Heart right ventricle (tissue), 16 donors: ENCODE measurements at regions not wholly inside any gene's neighbourhood (a gene's known extent, or its start where the extent isn't known, plus 50 kb on each side); places are given as distances from the start of the nearest gene placed in this dataset.

Experiments used
- ATAC-seq, 8 donors: fragments of 200-7000 bp; cut with Tn5 transposase; one replicate each; pipeline ENCODE4 v1.9.1; 2020; ENCODE audit warnings: mild to moderate bottlenecking in 8 of 8, moderate library complexity in 8 of 8, moderate number of reproducible peaks in 1 of 8
- DNase-seq, 2 donors: peaks; one replicate each; pipeline ENCODE4 v3.0.0-alpha.2; 2020
- H3K27ac ChIP-seq, 10 donors: fragments of 200-600 bp; sonication (generic) in 2 of 10; one replicate each; pipeline versions ENCODE4 v1.5.0 to v1.8.0; 2020 to 2022; ENCODE audit warnings: mild to moderate bottlenecking in 3 of 10
- H3K27me3 ChIP-seq, 7 donors: fragments of 200-600 bp; one replicate each; pipeline ENCODE4 v1.8.0; 2021 to 2022; ENCODE audit warnings: mild to moderate bottlenecking in 2 of 7
- H3K36me3 ChIP-seq, 9 donors: fragments of 200-600 bp; sonication (generic) in 1 of 9; one replicate each; pipeline versions ENCODE4 v1.5.0 to v1.8.0; 2020 to 2022; ENCODE audit warnings: mild to moderate bottlenecking in 2 of 9
- H3K4me1 ChIP-seq, 9 donors: fragments of 200-600 bp; sonication (generic) in 1 of 9; one replicate each; pipeline versions ENCODE4 v1.5.0 to v1.8.0; 2020 to 2022; ENCODE audit warnings: mild to moderate bottlenecking in 4 of 9
- H3K4me3 ChIP-seq, 10 donors: fragments of 200-600 bp; sonication (generic) in 2 of 10; one replicate each; pipeline versions ENCODE4 v1.5.0 to v1.8.0; 2020 to 2022; ENCODE audit warnings: mild to moderate bottlenecking in 7 of 10, moderate library complexity in 2 of 10
- H3K9me3 ChIP-seq, 11 donors: fragments of 200-600 bp in 10 of 11; sonication (generic) in 2 of 11; one replicate each; pipeline versions ENCODE4 v1.5.0 to v1.8.0; 2013 to 2022; ENCODE audit warnings: mild to moderate bottlenecking in 2 of 11, control low read depth in 1 of 11, moderate library complexity in 1 of 11
- CTCF ChIP-seq, 9 donors: fragments of 200-600 bp; sonication (generic) in 2 of 9; IDR thresholded peaks; one replicate each; pipeline versions ENCODE4 v1.5.0 to v1.8.0; 2021 to 2022; ENCODE audit warnings: antibody characterized with exemption in 9 of 9, mild to moderate bottlenecking in 5 of 9, moderate library complexity in 1 of 9
- WGBS, 2 donors: extraction: QIAGEN DNeasy Blood & Tissue Kit; methylation state at CpG; one replicate each; pipeline ENCODE4 v1.1.7; 2013; ENCODE audit warnings: inconsistent platforms in 1 of 2; 5-methylcytosine and 5-hydroxymethylcytosine counted together
- intact Hi-C, 10 donors: fragments of 100-400 bp; cut with DNase I; formaldehyde crosslinking; loops; one replicate each; pipeline versions ENCODE4 v1.11.1 to v1.14.2; 2022
- donor health status: Arrhythmogenic right ventricular cardiomyopathy.
- donor health status: ischemic (EF 13 %, LVEDD 7.1; RV severe dilation, severe dysfunction).
- donor health status: healthy with polysubstance abuse.
- donor health status: DM: no; HTN: yes; CAD: no.
- donor health status: DM: no; HTN: no; CAD: no.
- donor health status: ischemic (EF 25% LVEDD 6.9; RV normal size, moderate dysfunction).
- donor health status: ischemic (EF 25% LVEDD 5.7; RV mildly dilated, moderate dysfunction).
- donor health status: healthy.
- donor health status: DM: yes; HTN: yes; CAD: no.
- donor health status: Ischemic cardiomyopathy.
- donor health status: ischemic (EF 35%, LVEDD 5.7; RV mildly dilated, moderate dysfunction).
- donor health status: nonischemic (EF 11% LVEDD 7.7; RV severe dilation, severe dysfunction).
- donor health status: DM: yes; HTN: yes; CAD: no.
- donor health status: PGD.
- donor health status: ischemic (EF 29% LVEDD 5.4; RV normal size, mild dysfunction).
- donor health status: nonischemic (EF 23%, LVEDD 6.1; RV moderate dilation, normal function).

GRCh38 chr20:40913224-40914185 lies 115.1 kb upstream of the TOP1 start:
- H3K27ac ChIP-seq: no peak overlapping the region
- TF ChIP-seq CTCF (IDR thresholded peaks at IDR 0.05): no peak
- no peaks in the 10 kb centered on the region for H3K36me3 ChIP-seq
- WGBS, 2 donors: 86 to 90% methylated on average over 34 of the region's 34 CpGs
- no peaks in the 10 kb centered on the region for H3K4me1 ChIP-seq
- H3K27me3 ChIP-seq: no peaks in the 10 kb centered on the region
- no peak overlapping the region for H3K4me3 ChIP-seq
- H3K9me3 ChIP-seq: peaks cover 0 to 7% (median 0%) of the 10 kb centered on the region in 11 donors
- intact Hi-C loops: loop anchor here in 1 of 10 donors (10.0 kb wide), 1 partner anchor 59 kb away; no protein-coding TSS in a partner anchor
- ATAC-seq (no peak), DNase-seq (no peak)

GRCh38 chr20:40915756-40916155 lies 112.9 kb upstream of the TOP1 start:
- no peaks in the 10 kb centered on the region for H3K27me3 ChIP-seq
- H3K4me3 ChIP-seq: no peak overlapping the region
- H3K9me3 ChIP-seq: peaks cover 0 to 4% (median 0%) of the 10 kb centered on the region in 11 donors
- no peak overlapping the region for H3K27ac ChIP-seq
- WGBS, 2 donors: 57 to 72% methylated on average over 3 of the region's 3 CpGs
- intact Hi-C loops: loop anchor here in 1 of 10 donors (10.0 kb wide), 1 partner anchor 61 kb away; no protein-coding TSS in a partner anchor
- TF ChIP-seq CTCF (IDR thresholded peaks at IDR 0.05): no peak
- H3K4me1 ChIP-seq: no peaks in the 10 kb centered on the region
- no peak for ATAC-seq
- DNase-seq: no peak
- H3K36me3 ChIP-seq: no peaks in the 10 kb centered on the region

GRCh38 chr20:40916276-40916675 lies 112.3 kb upstream of the TOP1 start:
- TF ChIP-seq CTCF (IDR thresholded peaks at IDR 0.05): no peak
- intact Hi-C loops: loop anchor here in 1 of 10 donors (10.0 kb wide), 1 partner anchor 61 kb away; no protein-coding TSS in a partner anchor

GRCh38 chr20:40920291-40920690 lies 108.3 kb upstream of the TOP1 start:
- no peak overlapping the region for H3K4me3 ChIP-seq
- H3K9me3 ChIP-seq: peaks cover 0 to 3% (median 0%) of the 10 kb centered on the region in 11 donors
- no peak for DNase-seq
- peaks cover 0 to 10% (median 0%) of the 10 kb centered on the region in 7 donors for H3K27me3 ChIP-seq
- ATAC-seq: no peak
- intact Hi-C loops: no loop called here
- H3K36me3 ChIP-seq: no peaks in the 10 kb centered on the region
- H3K27ac ChIP-seq: no peak overlapping the region
- no peak for TF ChIP-seq CTCF (IDR thresholded peaks at IDR 0.05)
- WGBS, 2 donors: 83 to 88% methylated on average over 2 of the region's 2 CpGs
- H3K4me1 ChIP-seq: no peaks in the 10 kb centered on the region

More at GRCh38 chr20:40916276-40916675, 112.3 kb upstream of the TOP1 start:
- DNase-seq (no peak), ATAC-seq (no peak)
- Histone ChIP-seq H3K4me1 (no peaks in the 10 kb centered on the region), H3K36me3 (no peaks in the 10 kb centered on the region), H3K4me3 (no peak overlapping the region), H3K27me3 (no peaks in the 10 kb centered on the region), H3K9me3 (peaks cover 0 to 3% (median 0%) of the 10 kb centered on the region in 11 donors), H3K27ac (no peak overlapping the region)
- WGBS, 2 donors: 33 to 35% methylated on average over 1 of the region's 1 CpG
